AG08396 (cell line): ENCODE measurements at regions not wholly inside any gene's neighbourhood (a gene's known extent, or its start where the extent isn't known, plus 50 kb on each side); places are given as distances from the start of the nearest gene placed in this dataset.

Source experiments
- DNase-seq: peaks from one replicate; pipeline ENCODE4 v3.0.0; 2012; ENCODE audit warnings: low spot score, mixed read lengths

- no peak for DNase-seq
Measured at GRCh38 chr4:183852910-183853547, 52.1 kb upstream of the STOX2 start.

- no peak for DNase-seq
Measured at GRCh38 chr4:183853548-183853940, 51.6 kb upstream of the STOX2 start.
